A549 (cell line): ENCODE measurements at regions not wholly inside any gene's neighbourhood (a gene's known extent, or its start where the extent isn't known, plus 50 kb on each side); places are given as distances from the start of the nearest gene placed in this dataset.

Experiments used
- ATAC-seq, 2 experiments: fragments of 200-7000 bp in 1 of 2; fragments of >200 bp in 1 of 2; cut with Nextera tagmentation in 1 of 2; cut with Tn5 transposase in 1 of 2; 3 replicates each; pipeline versions ENCODE4 v1.8.0 to v1.9.1; 2018 to 2020; ENCODE audit warnings: mild to moderate bottlenecking in 1 of 2, moderate library complexity in 1 of 2
- CTCF ChIA-PET: fragments of 300-600 bp; sonication (Branson Sonifier 250); formaldehyde crosslinking; extraction: SDS; loops from one replicate; lab custom pipeline; 2021; ENCODE audit warnings: antibody characterized with exemption, inconsistent platforms; lab: Yijun Ruan, JAX
- POLR2A ChIA-PET: fragments of 350-600 bp; formaldehyde crosslinking; extraction: SDS; loops from one replicate; lab custom pipeline; 2021; ENCODE audit warnings: antibody characterized with exemption, inconsistent platforms; lab: Yijun Ruan, JAX
- DNase-seq, 2 experiments: peaks; one replicate each; pipeline versions ENCODE4 v3.0.0 to v3.0.0-alpha.2; 2011 to 2016; ENCODE audit warnings: low read depth in 1 of 2, low spot score in 1 of 2
- FAIRE-seq: peaks from 2 replicates; lab custom pipeline; 2011; peaks lifted over from hg19 to GRCh38; lab: Jason Lieb, UNC
- H3K27ac ChIP-seq, 2 experiments: fragments of >200 bp; sonication (Bioruptor Twin); formaldehyde crosslinking; 3 replicates each; pipeline ENCODE4 v1.5.1; 2016 to 2017
- H3K4me1 ChIP-seq: fragments of >200 bp; sonication (Bioruptor Twin); formaldehyde crosslinking; 3 replicates; pipeline ENCODE4 v1.6.1; 2016
- H3K4me2 ChIP-seq: fragments of >200 bp; sonication (Bioruptor Twin); formaldehyde crosslinking; 3 replicates; pipeline ENCODE4 v1.6.1; 2016
- H3K4me3 ChIP-seq: fragments of >200 bp; sonication (Bioruptor Twin); formaldehyde crosslinking; 3 replicates; pipeline ENCODE4 v1.5.1; 2016
- H3K9me3 ChIP-seq: fragments of >200 bp; sonication (Bioruptor Twin); formaldehyde crosslinking; 3 replicates; pipeline ENCODE4 v1.6.1; 2016
- EHF ChIP-seq: fragments of 250-450 bp; sonication (Bioruptor Pico); IDR thresholded peaks from 2 replicates; pipeline ENCODE4 v1.5.0; 2020; ENCODE audit warnings: mild to moderate bottlenecking
- EHMT2 ChIP-seq: fragments of 200-600 bp; sonication (generic); IDR thresholded peaks from 2 replicates; pipeline ENCODE4 v1.6.1; 2016; ENCODE audit warnings: antibody characterized with exemption, low read depth, mild to moderate bottlenecking, moderate library complexity
- EP300 ChIP-seq, 2 experiments: fragments of >200 bp; sonication (Bioruptor Twin); formaldehyde crosslinking; IDR thresholded peaks; 2 replicates in 1 of 2; 3 replicates in 1 of 2; pipeline ENCODE4 v1.6.1; 2016 to 2017
- FOSL2 ChIP-seq, 2 experiments: fragments of 450-650 bp in 1 of 2; fragments of >200 bp in 1 of 2; sonication (Bioruptor Twin) in 1 of 2; formaldehyde crosslinking; IDR thresholded peaks; 2 replicates each; pipeline versions ENCODE4 v1.5.0 to v1.6.1; 2016 to 2020; ENCODE audit warnings: mild to moderate bottlenecking in 1 of 2, moderate library complexity in 1 of 2
- FOXS1 ChIP-seq: fragments of 250-450 bp; sonication (Bioruptor Pico); IDR thresholded peaks from 2 replicates; pipeline ENCODE4 v1.5.0; 2020; ENCODE audit warnings: mild to moderate bottlenecking, moderate library complexity
- GATA3 ChIP-seq: IDR thresholded peaks from 2 replicates; pipeline ENCODE4 v1.6.1; 2012; ENCODE audit warnings: borderline replicate concordance
- HEYL ChIP-seq: fragments of 250-450 bp; sonication (Bioruptor Pico); IDR thresholded peaks from 2 replicates; pipeline ENCODE4 v1.8.0; 2021; ENCODE audit warnings: mild to moderate bottlenecking, moderate library complexity
- HOXA7 ChIP-seq: fragments of 250-450 bp; sonication (Bioruptor Pico); IDR thresholded peaks from 2 replicates; pipeline ENCODE4 v1.5.0; 2020; ENCODE audit warnings: mild to moderate bottlenecking, moderate library complexity
- HOXB5 ChIP-seq: fragments of 250-450 bp; sonication (Bioruptor Pico); IDR thresholded peaks from 2 replicates; pipeline ENCODE4 v1.5.0; 2020; ENCODE audit warnings: mild to moderate bottlenecking, moderate library complexity
- MYC ChIP-seq: IDR thresholded peaks from 2 replicates; pipeline ENCODE4 v1.6.1; 2012; ENCODE audit warnings: mild to moderate bottlenecking, inconsistent platforms, low read length, improper control_type of control experiment, borderline replicate concordance
- NR3C1 ChIP-seq: fragments of >200 bp; sonication (Bioruptor Twin); formaldehyde crosslinking; IDR thresholded peaks from 3 replicates; pipeline ENCODE4 v1.6.1; 2017
- POLR2A ChIP-seq: IDR thresholded peaks from 2 replicates; pipeline ENCODE4 v1.6.1; 2012; ENCODE audit warnings: mild to moderate bottlenecking, low read length
- POLR2AphosphoS2 ChIP-seq: conservative IDR thresholded peaks from 2 replicates; pipeline ENCODE4 v1.6.1; 2012; ENCODE audit warnings: low read length, improper control_type of control experiment, inconsistent platforms
- RAD21 ChIP-seq, 2 experiments: fragments of >200 bp in 1 of 2; sonication (Bioruptor Twin) in 1 of 2; formaldehyde crosslinking in 1 of 2; IDR thresholded peaks in 1 of 2; conservative IDR thresholded peaks in 1 of 2; 2 replicates in 1 of 2; 3 replicates in 1 of 2; pipeline ENCODE4 v1.6.1; 2012 to 2018; ENCODE audit warnings: inconsistent platforms in 1 of 2
- RCOR1 ChIP-seq: fragments of 150-350 bp; IDR thresholded peaks from 2 replicates; pipeline ENCODE4 v1.6.1; 2014; ENCODE audit warnings: antibody characterized with exemption, low read length, low read depth
- SREBF2 ChIP-seq: fragments of 450-650 bp; IDR thresholded peaks from 2 replicates; pipeline ENCODE4 v1.6.1; 2014; ENCODE audit warnings: mild to moderate bottlenecking, moderate library complexity
- TFCP2L1 ChIP-seq: fragments of 250-450 bp; sonication (Bioruptor Pico); IDR thresholded peaks from 2 replicates; pipeline ENCODE4 v1.5.0; 2021; ENCODE audit warnings: mild to moderate bottlenecking
- TP53 ChIP-seq: fragments of 250-450 bp; sonication (Bioruptor Pico); IDR thresholded peaks from 2 replicates; pipeline ENCODE4 v1.5.0; 2021; ENCODE audit warnings: mild to moderate bottlenecking, moderate library complexity
- ZNF302 ChIP-seq: fragments of 250-450 bp; sonication (Bioruptor Pico); IDR thresholded peaks from 2 replicates; pipeline ENCODE4 v1.9.0; 2021; ENCODE audit warnings: inconsistent platforms, mild to moderate bottlenecking, moderate library complexity
- WGBS: methylation state at CpG from one replicate; pipeline ENCODE4 v1.1.6; 2017; ENCODE audit errors: missing lambda C conversion rate; 5-methylcytosine and 5-hydroxymethylcytosine counted together
- TF ChIP-seq, protein P1 (sequence below): fragments of 250-450 bp; sonication (Bioruptor Pico); IDR thresholded peaks from 2 replicates; pipeline ENCODE4 v1.5.0; 2021; ENCODE audit warnings: mild to moderate bottlenecking, moderate library complexity, borderline replicate concordance
- TF ChIP-seq, protein P2 (sequence below): IDR thresholded peaks from 2 replicates; pipeline ENCODE4 v1.6.1; 2012
- TF ChIP-seq, protein P3 (sequence below): fragments of 200-600 bp; sonication (generic); IDR thresholded peaks from 2 replicates; pipeline ENCODE4 v1.6.1; 2016; ENCODE audit warnings: antibody characterized with exemption, mild to moderate bottlenecking, moderate library complexity
- TF ChIP-seq, protein P4 (sequence below): IDR thresholded peaks from 2 replicates; pipeline ENCODE4 v1.6.1; 2012; ENCODE audit warnings: low read depth, borderline replicate concordance

DNA sequence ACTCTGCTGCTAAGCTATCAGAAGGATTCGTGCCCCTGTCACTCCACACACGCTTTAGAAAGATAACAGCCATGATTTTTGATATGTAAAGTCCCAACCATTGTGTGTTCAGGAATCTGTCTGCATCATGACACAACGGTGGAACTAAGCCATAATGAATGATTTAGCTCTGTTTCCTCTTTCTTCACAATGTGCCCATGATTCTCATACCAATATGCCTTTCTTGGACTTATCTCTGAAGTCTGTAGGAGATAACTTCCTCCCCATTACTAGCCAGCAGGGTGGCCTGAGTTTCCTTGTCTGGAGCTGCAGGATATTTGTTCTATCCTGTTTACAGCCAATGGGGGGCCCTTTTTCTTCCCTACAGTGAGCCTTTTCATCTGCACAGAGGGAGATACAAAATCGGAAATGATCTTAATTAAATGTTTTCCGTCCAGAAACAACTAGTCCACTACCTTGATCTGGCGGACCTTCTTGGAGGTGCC is 511.7 kb downstream of the USP25 start:
- H3K4me2 ChIP-seq, result peak overlapping the region; percentile 62
- 0 out of 3 replicates have a peak, but pooled peaks cover 4% of the 10 kb centered on the region for H3K4me1 ChIP-seq
- no peak overlapping the region for H3K4me3 ChIP-seq
- ATAC-seq (peak; percentile 39 to 95; a peak in 3 of 6 replicates), DNase-seq (peak; percentile 7 to 62), FAIRE-seq (no peak)
- peak overlapping the region in 1 of 2 experiments; percentile 48; a peak in 1 of 6 replicates for H3K27ac ChIP-seq
- no peaks in the 10 kb centered on the region for H3K9me3 ChIP-seq
- TF ChIP-seq HOXB5 (CRISPR knock-in tag) (no peak), GATA3 (peak; percentile 39; the same call in 1 of the 2 replicates)
- POLR2A ChIA-PET, result no interaction called here
- 31% methylated on average over 6 of the region's 6 CpGs for WGBS
- CTCF ChIA-PET, result no interaction called here

DNA sequence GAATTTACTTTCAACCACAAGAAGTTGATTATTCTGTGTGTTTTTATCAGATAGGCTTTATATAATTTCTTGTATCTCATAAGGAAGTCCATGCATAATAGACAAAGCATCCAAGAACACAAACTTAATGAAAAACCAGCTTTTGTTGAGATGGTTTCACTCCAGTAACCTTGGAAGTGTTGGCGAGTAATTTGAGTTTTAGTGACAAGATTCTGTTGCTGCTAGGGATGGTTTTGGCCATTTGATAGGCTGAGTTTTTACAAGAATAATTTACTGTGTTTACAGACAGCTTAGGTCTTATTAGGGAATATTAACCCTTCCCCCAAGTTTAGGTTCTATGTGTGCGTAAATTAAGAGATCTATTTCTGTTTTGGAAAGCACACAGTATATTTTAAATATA is 513.6 kb downstream of the USP25 start:
- Histone ChIP-seq H3K4me1 (0 out of 3 replicates have a peak, but pooled peaks cover 4% of the 10 kb centered on the region), H3K4me3 (no peak overlapping the region), H3K27ac (no peak overlapping the region), H3K4me2 (no peak overlapping the region), H3K9me3 (no peaks in the 10 kb centered on the region)
- TF ChIP-seq TP53 (CRISPR knock-in tag), result no peak
- TF ChIP-seq SREBF2, result no peak
- FAIRE-seq (no peak), ATAC-seq (no peak), DNase-seq (no peak)
- ChIA-PET CTCF (no interaction called here), POLR2A (no interaction called here)
- WGBS, result 84% methylated on average over 2 of the region's 2 CpGs

DNA sequence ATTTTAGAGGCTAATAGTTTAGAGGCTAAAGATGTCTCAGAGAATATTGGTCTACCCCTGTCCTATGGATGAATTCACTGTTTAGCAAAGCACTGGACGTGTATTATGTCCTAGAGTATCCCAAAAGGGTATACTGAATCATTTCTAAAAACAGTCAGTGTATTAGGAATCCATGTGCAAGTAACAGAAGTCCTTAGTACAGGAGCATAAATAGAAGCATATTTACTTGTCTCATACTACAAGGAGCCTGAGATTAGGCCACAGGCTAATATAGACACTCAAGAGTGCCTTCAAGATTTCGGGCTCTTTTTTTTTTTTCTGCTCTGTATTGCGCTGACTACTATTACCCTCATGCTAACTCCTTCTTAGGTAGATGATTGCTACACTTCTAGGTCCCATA is 518.9 kb downstream of the USP25 start:
- no peak for ATAC-seq
- Histone ChIP-seq H3K4me3 (no peak overlapping the region), H3K4me1 (no peaks in the 10 kb centered on the region), H3K27ac (no peak overlapping the region), H3K9me3 (no peaks in the 10 kb centered on the region), H3K4me2 (no peak overlapping the region)
- no peak for TF ChIP-seq HEYL (CRISPR knock-in tag)
- TF ChIP-seq, protein P1, sequence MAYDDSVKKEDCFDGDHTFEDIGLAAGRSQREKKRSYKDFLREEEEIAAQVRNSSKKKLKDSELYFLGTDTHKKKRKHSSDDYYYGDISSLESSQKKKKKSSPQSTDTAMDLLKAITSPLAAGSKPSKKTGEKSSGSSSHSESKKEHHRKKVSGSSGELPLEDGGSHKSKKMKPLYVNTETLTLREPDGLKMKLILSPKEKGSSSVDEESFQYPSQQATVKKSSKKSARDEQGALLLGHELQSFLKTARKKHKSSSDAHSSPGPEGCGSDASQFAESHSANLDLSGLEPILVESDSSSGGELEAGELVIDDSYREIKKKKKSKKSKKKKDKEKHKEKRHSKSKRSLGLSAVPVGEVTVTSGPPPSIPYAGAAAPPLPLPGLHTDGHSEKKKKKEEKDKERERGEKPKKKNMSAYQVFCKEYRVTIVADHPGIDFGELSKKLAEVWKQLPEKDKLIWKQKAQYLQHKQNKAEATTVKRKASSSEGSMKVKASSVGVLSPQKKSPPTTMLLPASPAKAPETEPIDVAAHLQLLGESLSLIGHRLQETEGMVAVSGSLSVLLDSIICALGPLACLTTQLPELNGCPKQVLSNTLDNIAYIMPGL (CRISPR knock-in tag), result no peak
- TF ChIP-seq FOSL2 (IDR thresholded peaks at IDR 0.05), result no peak
- no peak for TF ChIP-seq FOSL2 (CRISPR knock-in tag; IDR thresholded peaks at IDR 0.05)
- no peak for TF ChIP-seq TFCP2L1 (CRISPR knock-in tag)
- TF ChIP-seq RCOR1, result no peak
- no peak for TF ChIP-seq EHF (CRISPR knock-in tag)
- no peak for TF ChIP-seq FOXS1 (CRISPR knock-in tag)
- no peak for TF ChIP-seq SREBF2
- TF ChIP-seq ZNF302 (CRISPR knock-in tag), result no peak
- no peak for TF ChIP-seq HOXB5 (CRISPR knock-in tag)
- TF ChIP-seq, protein P2, sequence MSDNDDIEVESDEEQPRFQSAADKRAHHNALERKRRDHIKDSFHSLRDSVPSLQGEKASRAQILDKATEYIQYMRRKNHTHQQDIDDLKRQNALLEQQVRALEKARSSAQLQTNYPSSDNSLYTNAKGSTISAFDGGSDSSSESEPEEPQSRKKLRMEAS, result no peak
- TF ChIP-seq EP300 (IDR thresholded peaks at IDR 0.05), result no peak
- no peak for TF ChIP-seq EHMT2
- DNase-seq, result no peak
- ChIA-PET POLR2A (no interaction called here), CTCF (interaction anchor here (0.6 kb wide), 1 partner anchor 167 kb away, joined by 3 read pairs; no protein-coding TSS in a partner anchor)
- 89% methylated on average over 3 of the region's 3 CpGs for WGBS
- no peak for FAIRE-seq

DNA sequence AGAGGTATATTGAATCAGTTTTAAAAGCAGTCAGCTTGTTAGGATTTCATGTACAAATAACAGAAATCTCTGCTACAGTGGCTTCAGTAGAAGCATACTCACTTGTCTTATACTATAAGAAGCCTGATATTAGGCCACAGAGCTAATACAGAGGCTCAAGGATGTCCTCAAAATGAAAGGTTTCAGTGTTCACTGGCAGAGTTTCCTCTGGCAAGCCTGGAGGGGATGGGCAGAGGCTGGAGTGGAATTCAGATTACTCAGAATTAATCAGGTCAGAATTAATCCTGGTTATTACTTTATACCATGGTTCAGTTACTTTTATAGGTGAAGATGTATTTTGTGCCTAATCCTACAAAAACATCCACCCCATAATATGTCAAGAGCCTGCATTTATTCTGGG is 520.5 kb downstream of the USP25 start:
- no peak overlapping the region for H3K27ac ChIP-seq
- ChIA-PET POLR2A (no interaction called here), CTCF (no interaction called here)
- DNase-seq (no peak), ATAC-seq (no peak), FAIRE-seq (no peak)
- no peak overlapping the region for H3K4me3 ChIP-seq
- no peaks in the 10 kb centered on the region for H3K9me3 ChIP-seq
- H3K4me2 ChIP-seq, result no peak overlapping the region
- no peaks in the 10 kb centered on the region for H3K4me1 ChIP-seq
- no peak for TF ChIP-seq HOXA7 (CRISPR knock-in tag)
- no peak for TF ChIP-seq POLR2AphosphoS2
- TF ChIP-seq MYC, result no peak
- no peak for TF ChIP-seq RAD21 (conservative IDR thresholded peaks at IDR 0.05 in 1 of 2, IDR thresholded peaks at IDR 0.05 in 1 of 2)
- no peak for TF ChIP-seq POLR2A
- TF ChIP-seq, protein P1 (CRISPR knock-in tag), result no peak
- TF ChIP-seq, protein P3, sequence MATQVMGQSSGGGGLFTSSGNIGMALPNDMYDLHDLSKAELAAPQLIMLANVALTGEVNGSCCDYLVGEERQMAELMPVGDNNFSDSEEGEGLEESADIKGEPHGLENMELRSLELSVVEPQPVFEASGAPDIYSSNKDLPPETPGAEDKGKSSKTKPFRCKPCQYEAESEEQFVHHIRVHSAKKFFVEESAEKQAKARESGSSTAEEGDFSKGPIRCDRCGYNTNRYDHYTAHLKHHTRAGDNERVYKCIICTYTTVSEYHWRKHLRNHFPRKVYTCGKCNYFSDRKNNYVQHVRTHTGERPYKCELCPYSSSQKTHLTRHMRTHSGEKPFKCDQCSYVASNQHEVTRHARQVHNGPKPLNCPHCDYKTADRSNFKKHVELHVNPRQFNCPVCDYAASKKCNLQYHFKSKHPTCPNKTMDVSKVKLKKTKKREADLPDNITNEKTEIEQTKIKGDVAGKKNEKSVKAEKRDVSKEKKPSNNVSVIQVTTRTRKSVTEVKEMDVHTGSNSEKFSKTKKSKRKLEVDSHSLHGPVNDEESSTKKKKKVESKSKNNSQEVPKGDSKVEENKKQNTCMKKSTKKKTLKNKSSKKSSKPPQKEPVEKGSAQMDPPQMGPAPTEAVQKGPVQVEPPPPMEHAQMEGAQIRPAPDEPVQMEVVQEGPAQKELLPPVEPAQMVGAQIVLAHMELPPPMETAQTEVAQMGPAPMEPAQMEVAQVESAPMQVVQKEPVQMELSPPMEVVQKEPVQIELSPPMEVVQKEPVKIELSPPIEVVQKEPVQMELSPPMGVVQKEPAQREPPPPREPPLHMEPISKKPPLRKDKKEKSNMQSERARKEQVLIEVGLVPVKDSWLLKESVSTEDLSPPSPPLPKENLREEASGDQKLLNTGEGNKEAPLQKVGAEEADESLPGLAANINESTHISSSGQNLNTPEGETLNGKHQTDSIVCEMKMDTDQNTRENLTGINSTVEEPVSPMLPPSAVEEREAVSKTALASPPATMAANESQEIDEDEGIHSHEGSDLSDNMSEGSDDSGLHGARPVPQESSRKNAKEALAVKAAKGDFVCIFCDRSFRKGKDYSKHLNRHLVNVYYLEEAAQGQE, result no peak
- TF ChIP-seq, protein P4, sequence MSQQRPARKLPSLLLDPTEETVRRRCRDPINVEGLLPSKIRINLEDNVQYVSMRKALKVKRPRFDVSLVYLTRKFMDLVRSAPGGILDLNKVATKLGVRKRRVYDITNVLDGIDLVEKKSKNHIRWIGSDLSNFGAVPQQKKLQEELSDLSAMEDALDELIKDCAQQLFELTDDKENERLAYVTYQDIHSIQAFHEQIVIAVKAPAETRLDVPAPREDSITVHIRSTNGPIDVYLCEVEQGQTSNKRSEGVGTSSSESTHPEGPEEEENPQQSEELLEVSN, result no peak
- no peak for TF ChIP-seq NR3C1
- TF ChIP-seq FOSL2 (IDR thresholded peaks at IDR 0.05), result no peak
- TF ChIP-seq FOSL2 (CRISPR knock-in tag; IDR thresholded peaks at IDR 0.05), result no peak
